ENCODE measurements at regions not wholly inside any gene's neighbourhood (a gene's known extent, or its start where the extent isn't known, plus 50 kb on each side); places are given as distances from the start of the nearest gene placed in this dataset.

DNA sequence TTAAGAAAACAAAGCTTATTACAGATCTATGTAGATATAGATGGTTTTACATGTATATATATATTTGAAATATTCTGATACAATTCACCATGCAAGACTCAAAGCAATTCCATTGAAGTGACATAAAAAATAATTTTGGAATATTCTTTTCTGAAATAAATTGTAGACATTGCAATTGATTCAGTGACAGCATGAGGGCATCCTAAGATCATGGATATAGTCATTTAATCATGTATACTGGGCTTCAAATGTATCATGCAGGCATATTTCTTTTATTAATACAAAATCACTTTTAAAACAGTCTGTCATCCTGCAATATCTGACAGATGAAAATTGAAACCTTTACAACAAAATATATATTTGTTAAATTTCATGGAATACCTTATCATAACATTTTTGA lies 286.7 kb upstream of the SLITRK6 start:
- no TSS peak for BruUV-seq (replicated peaks)
- no peaks in the 10 kb centered on the region for H3K36me3 ChIP-seq (ENCODE audit: control insufficient read depth, insufficient read depth, low read length)
- TF ChIP-seq SIN3A (IDR thresholded peaks at IDR 0.05; ENCODE audit: borderline replicate concordance, insufficient read depth, low read depth, low read length) (no peak), POLR2AphosphoS5 (IDR thresholded peaks at IDR 0.05; ENCODE audit: low read depth, low read length) (no peak), TCF7L2 (IDR thresholded peaks at IDR 0.05; ENCODE audit: low read depth, low read length) (no peak)
- TF ChIP-seq, protein P1, sequence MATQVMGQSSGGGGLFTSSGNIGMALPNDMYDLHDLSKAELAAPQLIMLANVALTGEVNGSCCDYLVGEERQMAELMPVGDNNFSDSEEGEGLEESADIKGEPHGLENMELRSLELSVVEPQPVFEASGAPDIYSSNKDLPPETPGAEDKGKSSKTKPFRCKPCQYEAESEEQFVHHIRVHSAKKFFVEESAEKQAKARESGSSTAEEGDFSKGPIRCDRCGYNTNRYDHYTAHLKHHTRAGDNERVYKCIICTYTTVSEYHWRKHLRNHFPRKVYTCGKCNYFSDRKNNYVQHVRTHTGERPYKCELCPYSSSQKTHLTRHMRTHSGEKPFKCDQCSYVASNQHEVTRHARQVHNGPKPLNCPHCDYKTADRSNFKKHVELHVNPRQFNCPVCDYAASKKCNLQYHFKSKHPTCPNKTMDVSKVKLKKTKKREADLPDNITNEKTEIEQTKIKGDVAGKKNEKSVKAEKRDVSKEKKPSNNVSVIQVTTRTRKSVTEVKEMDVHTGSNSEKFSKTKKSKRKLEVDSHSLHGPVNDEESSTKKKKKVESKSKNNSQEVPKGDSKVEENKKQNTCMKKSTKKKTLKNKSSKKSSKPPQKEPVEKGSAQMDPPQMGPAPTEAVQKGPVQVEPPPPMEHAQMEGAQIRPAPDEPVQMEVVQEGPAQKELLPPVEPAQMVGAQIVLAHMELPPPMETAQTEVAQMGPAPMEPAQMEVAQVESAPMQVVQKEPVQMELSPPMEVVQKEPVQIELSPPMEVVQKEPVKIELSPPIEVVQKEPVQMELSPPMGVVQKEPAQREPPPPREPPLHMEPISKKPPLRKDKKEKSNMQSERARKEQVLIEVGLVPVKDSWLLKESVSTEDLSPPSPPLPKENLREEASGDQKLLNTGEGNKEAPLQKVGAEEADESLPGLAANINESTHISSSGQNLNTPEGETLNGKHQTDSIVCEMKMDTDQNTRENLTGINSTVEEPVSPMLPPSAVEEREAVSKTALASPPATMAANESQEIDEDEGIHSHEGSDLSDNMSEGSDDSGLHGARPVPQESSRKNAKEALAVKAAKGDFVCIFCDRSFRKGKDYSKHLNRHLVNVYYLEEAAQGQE (IDR thresholded peaks at IDR 0.05; ENCODE audit: insufficient read depth in 1 of 2, low read depth in 2 of 2, low read length in 1 of 2), result no peak
- TF ChIP-seq, protein P2, sequence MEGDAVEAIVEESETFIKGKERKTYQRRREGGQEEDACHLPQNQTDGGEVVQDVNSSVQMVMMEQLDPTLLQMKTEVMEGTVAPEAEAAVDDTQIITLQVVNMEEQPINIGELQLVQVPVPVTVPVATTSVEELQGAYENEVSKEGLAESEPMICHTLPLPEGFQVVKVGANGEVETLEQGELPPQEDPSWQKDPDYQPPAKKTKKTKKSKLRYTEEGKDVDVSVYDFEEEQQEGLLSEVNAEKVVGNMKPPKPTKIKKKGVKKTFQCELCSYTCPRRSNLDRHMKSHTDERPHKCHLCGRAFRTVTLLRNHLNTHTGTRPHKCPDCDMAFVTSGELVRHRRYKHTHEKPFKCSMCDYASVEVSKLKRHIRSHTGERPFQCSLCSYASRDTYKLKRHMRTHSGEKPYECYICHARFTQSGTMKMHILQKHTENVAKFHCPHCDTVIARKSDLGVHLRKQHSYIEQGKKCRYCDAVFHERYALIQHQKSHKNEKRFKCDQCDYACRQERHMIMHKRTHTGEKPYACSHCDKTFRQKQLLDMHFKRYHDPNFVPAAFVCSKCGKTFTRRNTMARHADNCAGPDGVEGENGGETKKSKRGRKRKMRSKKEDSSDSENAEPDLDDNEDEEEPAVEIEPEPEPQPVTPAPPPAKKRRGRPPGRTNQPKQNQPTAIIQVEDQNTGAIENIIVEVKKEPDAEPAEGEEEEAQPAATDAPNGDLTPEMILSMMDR (IDR thresholded peaks at IDR 0.05), result peak; percentile 18; the same call in 1 of the 2 replicates
- ChIA-PET CTCF (no interaction called here), POLR2A (no interaction called here)
- H3K27ac ChIP-seq (ENCODE audit: low read length), result no peak overlapping the region
- H3K27me3 ChIP-seq (ENCODE audit: control insufficient read depth, insufficient read depth, low read length), result no peaks in the 10 kb centered on the region
- no peak for DNase-seq (ENCODE audit: low read depth, low spot score)
- in situ Hi-C loops (cut with HindIII; ENCODE audit: low pct_unique_long_range_greater_than_20kb, low sequenced_read_pairs), result no loop called here
- intact Hi-C loops (cut with micrococcal nuclease; ENCODE audit: unreplicated experiment), result no loop called here
- no peak for ATAC-seq
- H3K4me1 ChIP-seq (ENCODE audit: control insufficient read depth, insufficient read depth, low read length), result no peaks in the 10 kb centered on the region
- no peak overlapping the region for H3K4me3 ChIP-seq (ENCODE audit: low read depth in 2 of 2, low read length in 2 of 2)
- H3K9me3 ChIP-seq (ENCODE audit: control insufficient read depth, insufficient read depth, low read depth, low read length), result no peaks in the 10 kb centered on the region

DNA sequence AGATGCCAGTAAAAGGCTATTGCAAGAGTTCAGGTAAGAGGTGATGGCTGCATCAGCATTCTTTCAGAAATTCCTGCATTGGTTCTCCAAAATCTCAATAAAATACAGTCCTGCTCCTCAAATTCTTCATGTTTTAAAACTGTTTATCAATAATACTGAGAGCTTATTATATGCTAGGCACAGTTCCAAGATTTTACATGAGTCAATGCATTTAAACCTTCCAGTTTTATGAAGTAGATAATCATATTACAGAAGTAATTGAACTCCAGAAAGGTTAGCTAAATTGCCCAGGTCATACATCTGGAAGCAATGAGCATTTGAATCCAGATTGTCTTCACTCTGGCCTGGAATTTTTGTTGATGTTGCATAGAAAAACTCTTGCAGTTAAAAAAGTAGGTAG lies 282.9 kb upstream of the SLITRK6 start:
- intact Hi-C loops (cut with micrococcal nuclease; ENCODE audit: unreplicated experiment), result no loop called here
- no peak for DNase-seq (ENCODE audit: low read depth, low spot score)
- no peaks in the 10 kb centered on the region for H3K36me3 ChIP-seq (ENCODE audit: control insufficient read depth, insufficient read depth, low read length)
- H3K9me3 ChIP-seq (ENCODE audit: control insufficient read depth, insufficient read depth, low read depth, low read length), result no peaks in the 10 kb centered on the region
- H3K27ac ChIP-seq (ENCODE audit: low read length), result no peak overlapping the region
- no peak for ATAC-seq
- ChIA-PET POLR2A (no interaction called here), CTCF (no interaction called here)
- no TSS peak for BruUV-seq (replicated peaks)
- TF ChIP-seq, protein P2 (IDR thresholded peaks at IDR 0.05), result no peak
- 0 out of 2 replicates have a peak, but pooled peaks have one; percentile 25 for TF ChIP-seq TCF7L2 (IDR thresholded peaks at IDR 0.05; ENCODE audit: low read depth, low read length)
- TF ChIP-seq POLR2AphosphoS5 (IDR thresholded peaks at IDR 0.05; ENCODE audit: low read depth, low read length), result no peak
- TF ChIP-seq, protein P1 (IDR thresholded peaks at IDR 0.05; ENCODE audit: insufficient read depth in 1 of 2, low read depth in 2 of 2, low read length in 1 of 2), result no peak
- H3K4me1 ChIP-seq (ENCODE audit: control insufficient read depth, insufficient read depth, low read length), result no peaks in the 10 kb centered on the region
- no peaks in the 10 kb centered on the region for H3K27me3 ChIP-seq (ENCODE audit: control insufficient read depth, insufficient read depth, low read length)
- H3K4me3 ChIP-seq (ENCODE audit: low read depth in 2 of 2, low read length in 2 of 2), result no peak overlapping the region
- in situ Hi-C loops (cut with HindIII; ENCODE audit: low pct_unique_long_range_greater_than_20kb, low sequenced_read_pairs), result no loop called here
